GM18517 (cell line): ENCODE measurements at regions not wholly inside any gene's neighbourhood (a gene's known extent, or its start where the extent isn't known, plus 50 kb on each side); places are given as distances from the start of the nearest gene placed in this dataset.
"Not testable (repeated sequence)": the region's sequence is repeated elsewhere in the genome, so short reads cannot be mapped to it uniquely, and the experiment has no call there.

Experiments used
- ATAC-seq: cut with Tn5 transposase; IDR thresholded peaks from one replicate; pipeline ENCODE4 v1.9.1; 2021; ENCODE audit warnings: mild to moderate bottlenecking, moderate library complexity; ENCODE audit not compliant: unreplicated experiment

DNA sequence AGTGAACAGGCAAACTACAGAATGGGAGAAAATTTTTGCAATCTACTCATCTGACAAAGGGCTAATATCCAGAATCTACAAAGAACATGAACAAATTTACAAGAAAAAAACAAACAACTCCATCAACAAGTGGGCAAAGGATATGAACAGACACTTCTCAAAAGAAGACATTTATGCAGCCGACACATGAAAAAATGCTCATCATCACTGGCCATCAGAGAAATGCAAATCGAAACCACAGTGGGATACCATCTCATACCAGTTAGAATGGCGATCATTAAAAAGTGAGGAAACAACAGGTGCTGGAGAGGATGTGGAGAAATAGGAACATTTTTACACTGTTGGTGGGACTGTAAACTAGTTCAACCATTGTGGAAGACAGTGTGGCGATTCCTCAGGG, 167.8 kb upstream of the PWP1 start:
- not testable (repeated sequence) for ATAC-seq

DNA sequence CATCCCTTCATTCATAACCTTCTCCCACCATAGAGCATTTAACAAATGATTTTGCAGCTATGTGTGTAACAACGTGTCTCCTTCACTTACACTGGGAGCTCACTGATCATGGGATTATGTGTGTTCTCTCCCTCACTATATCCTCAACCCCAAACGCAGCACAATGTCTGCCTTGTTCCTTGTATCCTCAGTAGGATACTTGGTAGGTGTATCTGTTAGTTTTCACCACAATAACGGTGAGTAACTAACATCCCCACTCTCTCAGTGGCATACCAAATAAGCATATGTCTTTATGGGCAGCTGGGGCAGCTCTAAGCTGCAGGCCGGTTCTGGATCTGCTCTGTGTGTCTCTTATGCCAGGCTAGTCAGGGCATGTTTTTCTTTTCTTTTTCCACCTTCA, 166.7 kb upstream of the PWP1 start:
- no peak for ATAC-seq

DNA sequence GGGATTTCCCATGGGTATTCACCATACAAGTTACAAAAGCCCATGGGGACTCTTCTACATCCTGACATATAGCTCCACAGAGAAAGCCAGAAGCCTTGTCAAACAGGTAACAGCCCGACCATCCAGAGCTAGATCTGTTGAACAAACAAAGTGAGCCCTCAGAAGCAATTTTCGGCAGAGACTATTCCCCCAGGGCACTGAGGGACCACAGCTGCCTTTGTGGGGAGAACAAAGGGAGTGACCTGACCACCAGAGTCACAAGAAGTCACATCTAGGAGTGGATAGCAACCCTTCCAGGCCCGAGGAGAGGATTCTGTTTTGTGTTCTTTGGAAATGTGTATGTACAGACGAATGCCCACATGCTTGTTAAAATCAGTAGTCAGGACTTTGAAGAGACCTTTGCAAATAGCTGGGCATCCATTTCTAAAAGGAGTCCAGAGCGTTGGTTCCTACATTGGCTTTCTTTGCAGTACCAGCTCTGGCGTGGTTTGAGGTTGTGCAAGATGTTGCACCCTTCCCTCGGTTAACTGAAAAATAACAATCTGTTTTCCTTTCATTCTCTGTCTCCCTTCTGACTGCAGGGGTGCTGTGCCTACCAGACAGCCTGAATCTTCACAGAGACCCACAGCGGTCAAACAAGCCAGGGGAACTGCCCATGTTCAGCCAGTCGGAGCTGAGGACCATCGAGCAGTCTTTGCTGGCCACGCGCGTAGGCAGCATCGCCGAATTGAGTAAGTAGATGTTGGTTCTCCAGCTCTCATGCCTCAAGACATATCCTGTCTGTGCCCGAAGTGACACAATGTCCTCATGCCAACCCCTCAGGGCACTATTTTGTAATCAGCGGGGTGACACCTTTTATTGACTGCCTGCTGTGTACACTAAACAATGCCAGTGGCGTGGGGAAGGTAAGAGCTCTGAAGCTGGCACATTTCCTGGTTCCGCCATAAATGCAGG, 165.4 kb upstream of the PWP1 start:
- no peak for ATAC-seq

DNA sequence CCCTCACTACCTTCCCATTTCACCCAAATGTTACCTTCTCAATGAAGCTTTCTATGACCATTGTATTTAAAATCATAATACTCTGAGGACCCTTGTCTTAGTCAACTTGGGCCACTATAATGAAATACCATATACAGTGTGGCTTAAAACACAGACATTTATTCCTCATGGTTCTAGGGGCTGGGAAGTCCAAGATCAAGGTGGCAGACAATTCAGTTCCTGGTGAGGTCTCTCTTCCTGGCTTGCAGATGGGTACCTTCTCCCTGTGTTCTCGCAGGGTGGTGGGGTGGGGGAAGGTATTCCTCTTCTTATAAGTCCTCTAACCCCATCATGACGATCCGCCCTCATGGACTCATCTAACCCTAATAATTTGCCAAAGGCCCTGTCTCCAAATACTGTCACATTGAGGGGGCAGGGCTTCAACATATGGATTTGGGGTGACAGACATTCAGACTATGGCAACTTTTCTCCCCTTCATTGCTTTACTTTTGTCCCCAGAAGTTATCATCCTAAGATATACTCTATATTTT, 163.7 kb upstream of the PWP1 start:
- no peak for ATAC-seq

DNA sequence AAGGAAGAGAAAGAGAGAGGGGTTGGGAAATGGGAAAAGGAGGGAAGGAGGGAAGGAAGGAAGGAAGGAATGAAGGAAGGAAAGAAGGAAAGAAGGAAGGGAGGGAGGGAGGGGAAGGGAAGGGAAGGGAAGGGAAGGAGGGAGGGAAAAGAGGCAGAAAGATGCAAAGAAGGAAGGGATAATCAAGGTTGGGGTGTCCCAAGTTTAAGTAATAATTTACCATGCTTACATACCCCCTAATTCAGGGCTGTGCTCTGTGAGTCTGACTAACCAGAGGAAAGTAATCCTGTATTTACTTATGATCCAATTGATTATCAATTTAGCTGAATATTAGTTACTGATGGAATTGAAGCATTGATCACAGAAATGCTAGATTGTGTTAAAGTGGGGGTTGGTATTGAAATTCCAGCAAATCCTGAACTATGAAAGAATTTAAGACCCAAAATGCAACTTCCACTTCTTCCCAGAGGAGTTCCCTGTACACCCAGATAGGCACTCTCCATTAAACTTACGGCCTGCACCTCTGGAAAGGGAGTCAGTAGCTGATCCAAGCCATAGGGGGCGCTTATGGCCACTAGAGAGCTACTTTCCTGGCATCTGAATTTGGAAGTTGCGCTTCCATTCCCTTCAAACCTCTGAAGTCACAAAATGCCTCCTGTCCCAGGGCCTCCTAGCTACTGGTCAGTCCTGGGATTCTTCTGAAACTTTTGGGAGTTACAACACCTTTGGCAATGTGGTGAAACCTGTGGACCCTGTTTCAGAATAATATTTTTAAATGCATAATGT, 162.7 kb upstream of the PWP1 start:
- no peak for ATAC-seq

DNA sequence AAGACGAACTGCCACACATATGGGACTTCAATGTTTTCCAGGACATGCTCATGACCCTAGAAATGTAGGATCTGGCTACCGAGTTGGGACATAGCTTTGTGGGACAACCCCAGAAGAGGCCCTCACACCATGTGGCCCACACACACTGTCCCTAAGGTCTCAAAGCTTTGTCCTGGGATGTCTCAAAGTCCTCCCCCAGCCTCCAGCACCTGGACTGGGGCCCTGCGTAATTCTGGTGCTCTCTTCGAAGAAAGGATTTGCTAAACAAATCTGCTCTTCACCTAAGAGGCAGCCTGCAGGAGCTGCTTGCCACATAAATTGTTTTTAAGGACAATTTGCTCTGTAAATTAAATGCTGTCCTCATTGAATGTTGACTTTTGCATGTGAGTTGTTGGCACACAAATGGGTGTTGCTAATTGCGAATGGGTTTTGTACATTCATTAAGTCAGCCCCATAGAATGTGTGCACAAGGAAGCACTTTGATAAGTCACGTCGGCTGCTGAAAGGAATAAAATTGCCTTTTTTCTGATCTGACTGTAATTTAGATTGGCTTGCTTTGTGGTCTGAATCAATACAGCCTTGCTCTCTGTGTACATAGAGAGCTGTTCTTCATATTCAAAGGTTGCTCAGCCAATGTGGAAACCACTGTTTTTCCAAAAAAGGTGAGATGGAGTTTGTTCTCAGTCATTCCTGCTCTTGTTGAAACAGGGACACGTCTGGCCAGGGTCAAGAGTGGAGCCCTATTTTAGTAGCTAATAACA, 161.6 kb upstream of the PWP1 start:
- ATAC-seq: no peak

DNA sequence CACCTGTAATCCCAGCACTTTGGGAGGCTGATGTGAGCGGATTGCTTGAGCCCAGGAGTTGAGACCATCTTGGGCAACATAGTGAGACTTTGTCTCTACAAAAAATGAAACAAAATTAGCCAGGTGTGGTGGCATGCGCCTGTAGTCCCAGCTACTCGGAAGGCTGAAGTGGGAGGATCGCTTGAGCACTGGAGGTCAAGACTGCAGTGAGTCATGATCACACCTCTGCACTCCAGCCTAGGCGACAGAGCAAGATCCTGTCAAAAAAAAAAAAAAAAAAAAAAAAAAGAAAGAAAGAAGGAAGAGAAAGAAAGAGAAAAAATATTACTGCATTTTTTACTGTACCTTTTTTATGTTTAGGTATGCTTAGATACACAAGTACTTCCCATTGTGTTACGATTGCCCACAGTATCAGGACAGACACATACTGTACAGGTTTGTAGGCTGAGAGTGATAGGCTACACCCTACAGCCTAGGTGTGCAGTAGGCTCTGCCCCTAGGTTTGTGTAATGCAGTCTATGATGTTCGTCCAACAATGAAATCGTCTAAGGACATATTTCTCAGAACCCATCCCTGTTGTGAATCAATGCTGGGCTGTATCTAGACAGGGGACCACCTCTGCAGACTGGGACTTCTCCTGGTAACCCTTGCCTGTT, 160.4 kb upstream of the PWP1 start:
- no peak for ATAC-seq

DNA sequence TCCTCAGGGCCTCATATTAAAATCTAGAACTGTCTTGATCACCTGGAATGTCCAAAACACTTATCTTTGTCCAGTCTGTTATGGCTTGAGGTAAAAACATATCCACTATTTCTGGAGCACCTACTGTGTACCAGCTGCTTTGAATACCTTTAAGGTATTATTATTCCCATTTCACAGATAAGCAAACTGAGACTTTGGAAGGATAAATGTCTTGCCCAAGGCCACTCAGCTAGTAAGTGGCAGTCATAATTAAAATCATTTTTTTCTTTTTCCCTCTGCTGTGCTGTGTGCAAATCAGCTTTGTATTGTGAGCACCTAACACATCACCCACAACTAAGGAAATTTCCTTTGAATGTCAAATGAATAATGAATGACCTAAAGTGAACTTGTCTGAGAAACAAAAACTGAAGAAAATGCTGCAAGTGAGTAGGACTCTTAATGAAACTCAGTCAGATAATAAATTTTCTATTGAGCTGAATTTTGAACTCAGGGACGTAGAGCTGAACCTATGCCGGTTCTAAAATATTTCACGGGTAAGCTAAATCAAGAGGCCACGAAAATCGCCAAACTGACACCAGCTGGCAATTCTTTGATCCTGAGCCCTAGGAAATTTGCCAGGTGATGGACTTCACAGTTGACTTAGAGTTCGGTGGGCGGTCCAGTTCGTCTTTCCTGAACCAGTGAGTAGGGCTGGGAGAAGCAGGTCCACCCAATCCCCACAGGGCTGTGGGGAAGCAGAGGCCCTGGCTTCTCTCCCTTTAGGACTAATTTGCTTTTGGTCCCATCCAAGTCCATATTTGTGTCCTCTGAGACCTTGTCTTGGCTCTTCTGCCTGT, 159.7 kb upstream of the PWP1 start:
- ATAC-seq: no peak

DNA sequence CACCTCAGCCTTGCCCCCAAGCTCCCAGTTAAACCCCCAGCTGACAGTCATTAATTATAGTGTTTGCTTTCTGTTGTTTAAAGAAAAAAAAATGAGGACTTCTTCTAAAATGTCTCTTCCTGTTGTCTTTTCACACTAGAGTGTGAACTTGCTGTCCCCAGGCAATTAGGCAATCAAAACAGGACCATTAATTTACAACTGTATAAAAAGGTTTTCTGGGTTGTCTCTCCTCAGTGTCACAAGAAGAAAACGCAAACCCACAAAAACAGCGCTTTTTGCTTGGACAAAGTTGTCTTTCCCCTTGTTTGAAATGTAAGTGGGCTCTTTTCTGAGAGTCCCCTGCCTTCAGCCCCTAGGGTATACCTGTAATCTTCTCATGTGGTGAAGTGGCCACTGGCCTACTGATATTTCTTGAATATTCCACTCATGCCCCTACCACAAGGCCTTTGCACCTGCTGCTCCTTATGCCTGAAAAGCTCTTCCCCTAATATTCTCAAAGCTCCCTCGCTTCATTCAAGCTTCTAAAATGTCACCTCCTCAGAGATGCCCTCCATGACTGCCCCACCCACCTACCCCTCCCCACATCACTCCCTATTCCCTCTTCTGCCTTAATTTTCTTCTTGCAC, 158.9 kb upstream of the PWP1 start:
- no peak for ATAC-seq

DNA sequence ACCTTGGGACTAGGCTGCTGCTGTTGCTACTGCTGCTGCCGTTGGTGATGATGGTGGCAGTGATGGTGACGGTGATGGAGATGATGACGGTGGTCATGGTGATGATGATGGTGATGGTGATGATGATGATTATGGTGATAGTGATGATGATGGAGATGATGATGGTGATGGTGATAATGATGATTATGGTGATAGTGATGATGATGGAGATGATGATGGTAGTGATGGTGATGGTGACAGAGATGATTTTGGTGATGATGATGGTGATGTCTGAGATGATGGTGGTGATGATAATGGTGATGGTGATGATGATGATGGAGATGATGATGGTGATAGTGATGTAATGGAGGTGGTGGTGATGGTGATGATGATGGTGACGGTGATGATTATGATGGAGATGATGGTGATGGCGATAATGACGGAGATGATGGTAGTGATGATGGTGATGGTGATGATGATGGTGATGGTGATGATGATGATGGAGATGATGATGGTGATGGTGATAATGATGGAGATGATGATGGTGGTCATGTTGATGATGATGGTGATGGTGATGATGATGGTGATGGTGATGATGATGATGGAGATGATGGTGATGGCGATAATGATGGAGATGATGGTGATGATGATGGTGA, 156.8 kb upstream of the PWP1 start:
- ATAC-seq: no peak

DNA sequence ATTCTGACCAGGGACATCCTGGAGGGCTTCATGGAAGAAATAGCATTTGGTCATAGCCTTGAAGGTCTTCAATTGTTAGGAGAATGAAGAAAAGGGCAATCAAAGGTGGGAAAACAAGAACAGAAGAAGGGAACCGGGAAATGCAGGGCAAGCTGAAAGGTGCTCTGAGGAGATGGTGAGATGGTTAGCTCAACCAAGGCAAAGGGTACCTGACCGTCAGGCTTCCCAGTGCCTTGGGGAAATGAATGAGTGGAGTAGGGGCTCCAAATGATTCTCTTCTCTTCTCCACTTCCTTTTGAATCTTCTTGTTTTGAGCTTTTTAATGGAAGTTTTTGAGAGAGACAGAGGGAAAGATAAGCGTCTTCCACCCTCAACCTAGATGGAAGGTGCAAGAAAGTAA, 155.6 kb upstream of the PWP1 start:
- no peak for ATAC-seq

DNA sequence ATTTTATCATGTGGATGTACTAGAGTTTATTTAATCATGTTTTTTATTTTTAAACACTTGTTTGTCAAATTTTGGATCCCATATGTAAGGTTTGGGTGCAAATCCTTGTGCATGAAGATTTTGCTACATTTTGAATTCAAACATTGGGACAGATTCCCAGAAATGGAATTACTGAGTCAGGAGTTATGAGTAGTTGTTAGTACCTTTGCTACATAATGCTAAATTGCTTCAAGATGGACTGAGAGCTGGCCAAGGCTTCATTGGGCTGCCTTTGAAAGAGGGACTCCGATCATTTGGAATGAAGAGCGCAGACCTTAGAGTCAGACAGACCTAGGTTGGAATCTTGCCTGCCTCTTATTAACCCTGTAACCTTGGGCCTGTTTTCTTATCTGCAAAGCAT, 154.9 kb upstream of the PWP1 start:
- ATAC-seq: no peak

DNA sequence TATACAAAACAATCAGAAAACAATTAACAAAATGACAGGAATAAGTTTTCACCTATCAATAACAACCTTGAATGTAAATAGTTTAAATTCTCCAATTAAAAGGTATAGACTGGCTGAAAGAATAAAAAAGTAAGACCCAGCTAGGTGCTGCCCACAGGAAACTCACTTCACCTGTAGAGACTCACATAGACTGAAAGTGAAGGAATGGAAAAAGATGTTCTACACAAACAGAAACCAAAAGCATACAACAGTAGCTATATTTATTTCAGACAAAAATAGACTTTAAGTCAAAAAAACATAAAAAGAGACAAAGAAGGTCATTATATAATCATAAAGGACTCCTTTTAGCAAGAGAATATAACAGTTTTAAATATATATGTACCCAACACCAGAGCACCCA, 152.4 kb upstream of the PWP1 start:
- peak; percentile 94 for ATAC-seq

DNA sequence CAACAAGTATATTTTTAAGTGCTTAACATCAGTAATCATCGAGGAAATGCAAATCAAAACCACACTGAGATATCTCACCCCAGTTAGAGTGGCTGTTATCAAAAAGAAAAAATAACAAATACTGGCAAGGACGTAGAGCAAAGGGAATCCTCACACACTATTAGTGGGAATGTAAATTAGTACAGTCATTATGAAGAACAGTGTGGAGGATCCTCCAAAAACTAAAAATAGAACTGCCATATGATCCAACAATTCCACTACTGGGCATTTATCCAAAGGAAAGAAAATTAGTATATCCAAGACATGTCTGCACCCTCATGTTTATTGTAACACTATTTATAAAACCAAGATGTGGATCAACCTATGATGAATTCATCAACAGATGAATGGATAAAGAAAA, 149.0 kb upstream of the PWP1 start:
- no peak for ATAC-seq

DNA sequence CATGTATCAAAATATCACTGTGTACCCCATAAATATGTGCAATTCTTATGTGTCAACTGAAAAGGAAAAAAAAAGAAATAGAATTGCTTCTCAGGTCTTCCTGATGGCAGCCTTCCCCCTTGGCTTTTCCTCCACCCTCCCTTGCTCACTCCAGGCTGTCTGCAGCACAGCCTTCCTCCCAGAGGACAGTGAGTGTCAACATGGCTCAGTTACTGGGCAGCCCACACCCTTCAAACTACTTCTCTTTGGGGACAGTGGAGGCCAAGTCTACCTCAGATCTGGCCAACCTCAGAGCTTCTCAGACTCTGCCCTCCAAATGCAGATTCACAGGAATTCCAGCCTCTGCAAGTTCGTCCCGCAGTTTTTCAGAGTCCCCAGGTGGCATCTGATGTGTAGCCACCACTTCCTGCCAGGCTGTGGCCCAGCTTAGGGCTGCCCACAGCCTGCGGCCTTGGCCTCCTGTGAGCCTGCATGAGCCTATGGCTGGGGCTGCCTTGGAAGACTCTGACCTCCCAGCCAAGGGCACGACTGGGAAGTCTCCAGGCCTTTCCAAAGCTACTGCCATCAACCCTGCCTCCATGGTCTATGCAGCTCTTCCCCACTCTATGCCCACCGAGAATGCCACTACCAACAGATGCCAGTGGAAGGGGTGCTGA, 148.0 kb upstream of the PWP1 start:
- ATAC-seq: no peak

DNA sequence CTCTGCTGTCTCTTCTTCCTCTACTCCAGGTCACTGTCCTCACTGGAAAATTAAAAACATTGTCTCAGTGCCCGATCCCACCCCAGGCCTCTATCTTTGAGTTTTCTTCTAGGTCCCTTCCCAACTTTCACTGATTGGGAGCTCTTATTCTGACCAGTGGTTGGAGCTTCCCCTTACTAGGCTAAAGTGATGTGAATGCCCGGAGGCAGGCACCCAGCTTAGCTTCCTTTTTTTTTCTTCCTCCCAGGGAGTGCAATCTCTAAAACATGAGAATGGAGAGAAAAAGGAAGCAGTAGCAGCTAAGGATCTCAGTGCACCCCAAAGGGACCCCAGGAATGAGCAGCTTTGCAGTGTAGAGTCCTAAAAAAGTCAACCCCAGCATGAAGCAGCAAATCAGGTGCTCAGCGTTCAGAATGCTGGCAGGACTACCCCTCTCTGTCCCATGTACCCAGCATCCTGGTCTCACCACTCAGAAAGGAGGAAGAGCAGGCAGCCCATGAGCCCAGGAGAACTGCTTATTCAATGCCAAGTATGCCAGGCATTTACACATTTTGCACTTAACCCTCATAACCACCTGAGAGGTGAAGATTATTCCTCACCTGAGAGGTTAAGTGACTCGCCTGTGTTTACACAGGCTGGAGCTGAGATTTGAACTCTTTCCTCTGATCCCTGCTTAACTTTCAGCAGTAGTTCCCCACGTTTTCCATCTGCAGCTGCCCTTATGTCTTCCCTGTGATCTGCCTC, 146.2 kb upstream of the PWP1 start:
- ATAC-seq: no peak

DNA sequence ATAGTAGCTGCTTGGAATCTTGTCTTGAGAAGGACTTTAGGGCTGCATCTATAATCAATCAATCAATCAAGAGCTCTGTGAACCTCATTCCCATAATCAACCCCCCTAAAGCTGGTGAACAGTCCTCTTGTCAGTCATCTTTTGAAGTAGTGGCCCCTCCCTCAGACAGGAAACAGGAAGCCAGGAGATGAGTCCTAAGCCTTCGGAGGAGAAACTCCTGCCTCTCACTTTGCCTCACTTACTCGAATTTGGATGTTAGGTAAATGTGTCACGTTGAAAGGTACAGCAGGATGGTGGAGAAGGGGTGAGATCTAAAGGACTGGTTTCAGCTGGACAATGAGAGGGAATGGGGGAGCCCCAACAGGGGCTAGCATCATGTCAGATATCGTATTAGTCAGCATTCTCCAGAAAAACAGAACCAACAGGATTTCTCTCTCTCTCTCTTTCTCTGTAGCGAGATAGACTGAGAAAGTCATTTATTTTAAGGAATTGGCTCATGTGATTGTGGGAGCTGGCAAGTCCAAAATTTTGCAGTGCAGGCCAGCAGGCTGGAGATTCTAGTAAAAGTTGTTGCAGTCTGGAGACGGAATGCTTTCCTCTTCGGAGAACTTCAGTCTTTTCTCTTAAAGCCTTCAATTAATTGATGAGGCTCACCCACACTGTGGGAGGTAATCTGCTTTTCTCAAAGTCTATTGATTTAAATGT, 144.4 kb upstream of the PWP1 start:
- ATAC-seq: no peak
